ENCODE measurements at regions not wholly inside any gene's neighbourhood (a gene's known extent, or its start where the extent isn't known, plus 50 kb on each side); places are given as distances from the start of the nearest gene placed in this dataset.

GRCh38 chrX:10083809-10084208, 73.0 kb upstream of the CLCN4 start:
- no peak for DNase-seq (ENCODE audit: low spot score)

- DNase-seq (ENCODE audit: low spot score) = no peak
These were observed 71.6 kb upstream of the CLCN4 start for GRCh38 chrX:10085223-10085622.

GRCh38 chrX:10086676-10087075, 70.1 kb upstream of the CLCN4 start:
- DNase-seq (ENCODE audit: low spot score) = no peak

- DNase-seq (ENCODE audit: low spot score) = no peak
These were observed 69.4 kb upstream of the CLCN4 start for GRCh38 chrX:10087391-10087790.

- DNase-seq (ENCODE audit: low spot score) = no peak
These were observed 67.4 kb upstream of the CLCN4 start for GRCh38 chrX:10089378-10089795.

- DNase-seq (ENCODE audit: low spot score) = no peak
These were observed 66.5 kb upstream of the CLCN4 start for GRCh38 chrX:10090319-10090718.

- no peak for DNase-seq (ENCODE audit: low spot score)
These were observed 61.5 kb upstream of the CLCN4 start for GRCh38 chrX:10095246-10095645.

- DNase-seq (ENCODE audit: low spot score) = no peak
These were observed 60.9 kb upstream of the CLCN4 start for GRCh38 chrX:10095698-10096432.

- DNase-seq (ENCODE audit: low spot score) = no peak
These were observed 58.5 kb upstream of the CLCN4 start for GRCh38 chrX:10098270-10098713.

- DNase-seq (ENCODE audit: low spot score) = no peak
These were observed 57.4 kb upstream of the CLCN4 start for GRCh38 chrX:10099411-10099810.

- no peak for DNase-seq (ENCODE audit: low spot score)
These were observed 55.5 kb upstream of the CLCN4 start for GRCh38 chrX:10101269-10101668.

- DNase-seq (ENCODE audit: low spot score) = no peak
These were observed 54.6 kb upstream of the CLCN4 start for GRCh38 chrX:10102046-10102704.

- no peak for DNase-seq (ENCODE audit: low spot score)
These were observed 53.8 kb upstream of the CLCN4 start for GRCh38 chrX:10103023-10103422.

- DNase-seq (ENCODE audit: low spot score) = no peak
These were observed 51.7 kb upstream of the CLCN4 start for GRCh38 chrX:10104958-10105658.

- DNase-seq (ENCODE audit: low spot score) = no peak
These were observed 50.0 kb upstream of the CLCN4 start for GRCh38 chrX:10106806-10107205.
